NCI-H2107 (cell line): ENCODE measurements at regions not wholly inside any gene's neighbourhood (a gene's known extent, or its start where the extent isn't known, plus 50 kb on each side); places are given as distances from the start of the nearest gene placed in this dataset.

Experiments
- DNase-seq: peaks from one replicate; lab custom pipeline; 2025; lab: John Stamatoyannopoulos, UW

- DNase-seq, result no peak
Measured at GRCh38 chr5:154107010-154107409, 68.2 kb downstream of the MFAP3 start.

GRCh38 chr5:154107756-154108155, 69.0 kb downstream of the MFAP3 start:
- no peak for DNase-seq

- no peak for DNase-seq
Measured at GRCh38 chr5:154109416-154110106, 70.8 kb downstream of the MFAP3 start.

DNA sequence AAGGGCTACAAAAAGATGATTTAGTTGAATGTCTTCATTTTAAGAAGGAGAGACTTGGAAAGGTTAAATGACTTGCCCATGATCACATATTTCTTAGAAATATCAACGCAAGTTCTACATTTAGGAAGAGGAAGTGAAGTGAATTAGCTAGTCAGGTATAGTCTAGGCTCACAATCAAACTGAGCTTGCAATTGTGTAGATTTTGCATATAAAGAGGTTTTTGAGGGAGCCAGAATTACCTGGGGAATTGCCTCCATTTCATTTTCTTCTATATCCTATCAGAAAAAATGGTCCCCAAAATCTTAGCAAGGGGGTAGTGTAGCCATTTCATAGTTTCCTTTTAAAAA, 71.3 kb downstream of the MFAP3 start:
- no peak for DNase-seq

DNA sequence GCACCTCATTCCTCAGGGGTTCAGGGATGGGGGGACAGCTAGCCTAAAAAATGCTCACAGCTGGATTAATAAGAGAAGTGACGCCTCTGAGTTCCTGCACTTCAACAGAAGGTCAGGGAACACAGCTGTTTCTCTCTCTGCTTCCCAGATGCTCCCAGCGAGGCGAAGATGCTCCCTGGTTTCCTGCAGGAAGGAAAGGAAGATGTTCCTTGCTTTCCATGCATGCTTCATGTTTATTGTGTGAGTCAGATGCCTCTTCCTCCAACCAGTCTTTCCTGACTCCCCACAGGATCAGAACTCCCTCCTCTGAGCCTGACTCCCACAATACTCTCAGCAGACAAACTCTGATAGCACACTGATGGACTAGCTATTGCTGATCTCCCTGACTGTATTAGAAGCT, 71.9 kb downstream of the MFAP3 start:
- no peak for DNase-seq

- DNase-seq, result no peak
Measured at GRCh38 chr5:154111214-154111613, 72.4 kb downstream of the MFAP3 start.

GRCh38 chr5:154112255-154112654, 73.5 kb downstream of the MFAP3 start:
- no peak for DNase-seq

- DNase-seq, result no peak
Measured at GRCh38 chr5:154115291-154115690, 75.2 kb upstream of the GALNT10 start.

DNA sequence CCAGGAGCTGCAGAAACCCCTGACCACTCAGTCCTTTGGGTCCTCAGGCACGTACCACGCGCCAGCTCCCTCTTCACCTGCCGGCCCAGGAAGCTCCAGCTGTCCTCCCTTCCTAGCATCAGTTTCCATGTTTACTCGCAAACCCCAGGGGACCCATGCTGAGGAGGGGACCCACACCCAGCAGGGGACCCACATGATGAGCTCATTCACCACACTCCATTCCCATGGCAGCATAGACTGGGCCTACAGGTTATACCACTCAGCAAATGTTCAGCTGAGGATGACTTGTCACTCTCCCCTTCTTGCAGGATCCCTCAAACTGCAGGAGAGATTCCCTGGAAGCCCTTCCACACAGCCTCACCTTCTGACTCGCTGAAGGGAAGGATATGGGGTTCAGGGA, 73.5 kb upstream of the GALNT10 start:
- peak; percentile 19 for DNase-seq

DNA sequence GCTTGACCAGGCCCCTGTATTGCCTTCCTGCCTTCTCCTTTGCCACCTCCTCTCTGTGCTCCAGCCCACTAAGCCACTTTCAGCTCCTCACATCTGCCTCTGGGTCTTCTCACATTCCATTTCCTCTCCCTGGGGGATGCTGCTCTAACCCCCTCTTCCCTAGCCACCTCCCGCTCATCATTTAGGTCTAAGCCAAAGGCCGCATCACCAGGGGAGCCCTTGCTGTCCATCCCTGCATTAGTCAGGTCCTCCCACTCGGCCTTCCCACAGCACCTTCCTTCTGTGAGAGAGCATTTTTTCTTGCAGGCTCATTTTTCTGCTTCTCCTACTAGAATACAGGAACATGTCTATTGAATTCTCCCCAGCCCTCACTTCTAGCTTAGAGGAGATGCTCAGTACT, 72.6 kb upstream of the GALNT10 start:
- no peak for DNase-seq

DNA sequence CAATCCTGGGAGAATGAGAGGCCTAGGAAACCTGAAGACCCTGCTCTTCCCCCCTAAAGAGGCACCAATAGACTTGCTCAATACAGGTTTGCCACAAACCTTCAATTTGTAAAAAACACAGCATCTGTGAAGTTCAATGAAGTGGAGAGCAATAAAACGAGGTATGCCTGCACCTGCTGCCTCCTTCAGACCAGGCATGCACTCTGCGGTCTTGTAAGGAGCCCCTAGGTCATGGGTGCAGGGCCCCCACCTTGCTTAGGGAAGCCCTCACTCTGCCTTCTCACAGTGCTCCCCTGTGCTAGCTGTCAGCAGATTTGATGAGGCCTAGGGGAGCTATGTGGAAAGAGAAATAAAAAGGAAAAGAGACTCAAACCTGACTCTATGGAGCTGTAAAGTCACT, 72.1 kb upstream of the GALNT10 start:
- DNase-seq, result no peak

GRCh38 chr5:154118893-154119336, 71.6 kb upstream of the GALNT10 start:
- DNase-seq, result no peak

DNA sequence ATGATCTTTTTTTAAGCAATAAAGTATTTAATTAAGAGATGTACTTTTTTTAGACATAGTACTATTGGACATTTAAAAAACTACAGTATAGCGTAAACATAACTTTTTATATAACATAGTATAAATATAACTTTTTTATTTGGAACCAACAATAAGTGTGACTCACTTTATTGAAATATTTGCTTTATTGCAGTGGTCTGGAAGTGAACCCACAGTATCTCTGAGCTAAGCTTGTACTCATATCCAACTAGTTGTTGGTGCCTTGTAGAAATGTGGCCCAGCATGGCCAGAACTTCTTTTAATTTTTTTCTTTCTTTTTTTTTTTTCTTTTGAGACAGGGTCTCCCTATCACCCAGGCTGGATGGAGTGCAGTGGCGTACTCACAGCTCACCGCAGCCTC, 61.5 kb upstream of the GALNT10 start:
- DNase-seq, result no peak

GRCh38 chr5:154129921-154130320, 60.6 kb upstream of the GALNT10 start:
- no peak for DNase-seq

- DNase-seq, result no peak
Measured at GRCh38 chr5:154131817-154132216, 58.7 kb upstream of the GALNT10 start.

DNA sequence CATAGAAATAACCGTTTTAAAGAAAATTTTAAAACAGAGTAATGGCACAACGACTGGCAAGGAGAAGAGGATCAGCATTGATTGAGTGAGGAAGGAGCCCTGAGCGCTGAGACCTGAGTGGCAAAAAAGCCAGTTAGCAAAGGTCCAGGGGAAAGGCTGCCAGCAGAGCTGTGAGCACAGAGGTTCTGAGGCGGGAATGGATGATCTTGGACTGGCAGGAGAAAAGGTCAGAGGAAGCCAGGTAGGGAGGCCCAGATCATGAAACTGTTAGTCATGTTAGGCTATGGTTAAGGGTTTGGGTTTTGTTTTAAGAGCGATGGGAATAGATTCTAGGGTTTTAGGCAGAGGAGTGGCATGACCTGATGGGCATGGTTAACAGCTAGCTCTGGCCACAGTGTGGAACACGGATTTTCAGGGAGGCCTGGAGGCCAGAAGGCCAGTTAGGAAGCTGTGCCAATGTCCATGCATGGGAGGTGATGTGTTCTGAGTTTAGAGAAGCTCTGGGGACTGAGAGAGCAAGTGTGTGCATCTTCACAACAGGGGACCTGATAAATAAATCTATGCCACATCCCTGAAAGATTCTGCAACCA, 57.7 kb upstream of the GALNT10 start:
- DNase-seq, result no peak

GRCh38 chr5:154133591-154133990, 56.9 kb upstream of the GALNT10 start:
- DNase-seq, result no peak

DNA sequence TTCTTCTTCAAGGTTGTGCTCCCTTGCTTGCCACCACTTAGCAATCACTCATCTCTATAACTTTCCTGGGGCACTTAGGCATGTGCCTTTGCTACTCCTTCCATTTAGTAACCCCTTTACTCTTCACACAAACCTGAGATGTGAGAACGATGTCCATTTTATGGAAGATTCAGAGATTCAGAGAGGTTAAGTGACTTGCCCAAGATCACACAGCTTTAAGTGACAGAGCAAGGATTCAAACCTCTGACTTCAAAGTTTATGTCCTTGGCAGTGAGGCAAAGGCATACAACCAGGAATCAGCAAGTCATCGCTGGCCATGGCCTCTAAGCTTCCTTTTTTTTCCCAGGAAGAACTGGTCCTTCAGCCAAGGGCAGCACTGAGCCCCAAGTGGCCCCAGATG, 56.0 kb upstream of the GALNT10 start:
- no peak for DNase-seq

DNA sequence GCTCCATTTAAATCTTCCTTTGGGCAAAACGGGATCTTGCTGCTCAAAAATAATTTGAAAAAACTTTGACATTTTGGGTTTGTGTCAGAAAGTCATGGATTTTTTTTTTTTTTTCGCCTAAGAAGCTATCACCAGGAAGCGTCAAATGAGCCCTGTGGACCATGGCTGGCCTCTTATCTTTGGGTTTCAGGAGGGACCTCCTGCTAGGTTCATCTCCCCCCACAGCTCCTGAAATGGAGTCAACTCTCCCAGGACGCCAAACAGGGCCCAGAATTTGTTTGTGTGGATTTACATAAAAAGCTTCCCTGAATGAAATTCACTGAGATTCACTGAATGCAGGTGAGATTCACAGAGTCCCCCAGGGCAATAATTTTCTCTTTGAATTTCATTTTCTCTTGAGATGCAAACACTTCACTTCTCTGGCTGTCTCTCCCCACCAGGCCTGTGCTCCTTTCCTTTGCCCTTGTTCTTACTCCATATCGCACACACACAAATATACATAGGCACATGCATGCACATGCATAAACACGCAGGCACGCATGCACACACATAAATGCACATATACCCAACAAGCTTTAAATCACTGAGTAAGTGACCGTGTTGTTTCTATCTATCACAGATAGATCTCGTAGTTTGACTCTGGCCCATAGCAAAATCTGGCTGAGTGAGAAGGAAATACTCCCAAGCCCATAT, 55.3 kb upstream of the GALNT10 start:
- DNase-seq, result no peak

- no peak for DNase-seq
Measured at GRCh38 chr5:154136141-154136540, 54.4 kb upstream of the GALNT10 start.

DNA sequence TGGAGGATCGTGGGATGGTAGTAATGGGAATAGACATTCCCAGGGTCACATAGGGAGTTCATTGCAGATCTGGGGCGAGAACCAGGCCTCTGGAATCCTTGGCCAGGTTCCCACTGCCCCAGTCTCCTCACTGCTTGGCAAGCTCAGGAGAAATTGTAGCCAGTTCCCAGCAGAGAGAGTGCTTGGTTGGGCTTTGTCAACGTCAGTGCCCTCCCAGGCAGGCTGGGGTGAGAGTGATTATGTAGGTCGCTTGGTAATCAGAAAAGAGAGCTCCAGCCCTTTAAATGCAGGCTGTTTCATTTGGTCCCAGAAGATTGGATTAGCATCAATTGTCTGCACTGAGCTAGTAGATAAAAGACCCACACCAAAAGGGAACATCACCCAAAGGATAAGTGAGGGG, 51.8 kb upstream of the GALNT10 start:
- no peak for DNase-seq

- no peak for DNase-seq
Measured at GRCh38 chr5:154140381-154140780, 50.2 kb upstream of the GALNT10 start.
